Fibroblast of mammary gland (primary cell): ENCODE measurements at regions not wholly inside any gene's neighbourhood (a gene's known extent, or its start where the extent isn't known, plus 50 kb on each side); places are given as distances from the start of the nearest gene placed in this dataset.

ENCODE experiments used
- DNase-seq: peaks from one replicate; pipeline ENCODE4 v3.0.0-alpha.2; 2010; ENCODE audit warnings: low read depth
- H3K4me3 ChIP-seq: 2 replicates; pipeline ENCODE4 v1.5.1; 2011; ENCODE audit warnings: low read depth, mild to moderate bottlenecking, low read length, moderate library complexity; ENCODE audit not compliant: control insufficient read depth
- CTCF ChIP-seq: conservative IDR thresholded peaks from 2 replicates; pipeline ENCODE4 v1.5.1; 2011; ENCODE audit warnings: low read depth, low read length, inconsistent platforms; ENCODE audit not compliant: control insufficient read depth, insufficient read depth

- H3K4me3 ChIP-seq, result no peak overlapping the region
- TF ChIP-seq CTCF, result no peak
- no peak for DNase-seq
Observed at GRCh38 chr12:115421796-115422709, 738.1 kb upstream of the TBX3 start.

- DNase-seq, result no peak
- no peak for TF ChIP-seq CTCF
- H3K4me3 ChIP-seq, result no peak overlapping the region
Observed at GRCh38 chr12:115421350-115421749, 737.4 kb upstream of the TBX3 start.

GRCh38 chr12:115419145-115419646 is 735.2 kb upstream of the TBX3 start:
- TF ChIP-seq CTCF, result no peak
- H3K4me3 ChIP-seq, result no peak overlapping the region
- DNase-seq, result no peak

GRCh38 chr12:115417610-115418009 is 733.6 kb upstream of the TBX3 start:
- H3K4me3 ChIP-seq, result no peak overlapping the region
- no peak for DNase-seq
- no peak for TF ChIP-seq CTCF

- TF ChIP-seq CTCF, result no peak
- no peak overlapping the region for H3K4me3 ChIP-seq
- DNase-seq, result no peak
Observed at GRCh38 chr12:115416869-115417268, 732.9 kb upstream of the TBX3 start.

- no peak for TF ChIP-seq CTCF
- H3K4me3 ChIP-seq, result no peak overlapping the region
- DNase-seq, result no peak
Observed at GRCh38 chr12:115413626-115414025, 729.7 kb upstream of the TBX3 start.
